Mononuclear cell (primary cell): ENCODE measurements at regions not wholly inside any gene's neighbourhood (a gene's known extent, or its start where the extent isn't known, plus 50 kb on each side); places are given as distances from the start of the nearest gene placed in this dataset.

ENCODE experiments used
- H3K27me3 ChIP-seq: 2 replicates; pipeline ENCODE4 v1.6.0; 2011; ENCODE audit warnings: low read length, control low read depth; ENCODE audit not compliant: insufficient read depth
- H3K4me1 ChIP-seq: 2 replicates; pipeline ENCODE4 v1.5.1; 2011; ENCODE audit warnings: mild to moderate bottlenecking, low read length, control low read depth; ENCODE audit not compliant: insufficient read depth
- H3K4me3 ChIP-seq: 2 replicates; pipeline ENCODE4 v1.5.1; 2011; ENCODE audit warnings: mild to moderate bottlenecking, low read length, moderate library complexity
- H3K9me3 ChIP-seq: 2 replicates; pipeline ENCODE4 v1.5.1; 2011; ENCODE audit warnings: low read depth, mild to moderate bottlenecking, control low read depth, low read length

- H3K27me3 ChIP-seq, result no peaks in the 10 kb centered on the region
- H3K4me3 ChIP-seq, result no peak overlapping the region
- H3K4me1 ChIP-seq, result peaks cover 6% of the 10 kb centered on the region
- H3K9me3 ChIP-seq, result no peaks in the 10 kb centered on the region
Observed at GRCh38 chr12:127239781-127240180, 1027.2 kb upstream of the TMEM132C start.

GRCh38 chr12:127240249-127240929 lies 1026.6 kb upstream of the TMEM132C start:
- no peaks in the 10 kb centered on the region for H3K27me3 ChIP-seq
- no peaks in the 10 kb centered on the region for H3K9me3 ChIP-seq

GRCh38 chr12:127241072-127241817 lies 1025.7 kb upstream of the TMEM132C start:
- no peaks in the 10 kb centered on the region for H3K9me3 ChIP-seq
- H3K4me1 ChIP-seq, result peaks cover 6% of the 10 kb centered on the region
- H3K4me3 ChIP-seq, result no peak overlapping the region
- H3K27me3 ChIP-seq, result no peaks in the 10 kb centered on the region

More at GRCh38 chr12:127240249-127240929, 1026.6 kb upstream of the TMEM132C start:
- Histone ChIP-seq H3K4me1 (peaks cover 6% of the 10 kb centered on the region), H3K4me3 (no peak overlapping the region)

GRCh38 chr12:127245009-127245408 lies 1022.0 kb upstream of the TMEM132C start:
- Histone ChIP-seq H3K9me3 (no peaks in the 10 kb centered on the region), H3K4me1 (no peaks in the 10 kb centered on the region), H3K27me3 (peaks cover 3% of the 10 kb centered on the region), H3K4me3 (no peak overlapping the region)

GRCh38 chr12:127245437-127245836 lies 1021.5 kb upstream of the TMEM132C start:
- Histone ChIP-seq H3K4me3 (no peak overlapping the region), H3K4me1 (no peaks in the 10 kb centered on the region)

GRCh38 chr12:127247937-127248336 lies 1019.0 kb upstream of the TMEM132C start:
- H3K4me3 ChIP-seq, result no peak overlapping the region
- H3K27me3 ChIP-seq, result peaks cover 3% of the 10 kb centered on the region
- no peaks in the 10 kb centered on the region for H3K9me3 ChIP-seq
- H3K4me1 ChIP-seq, result no peaks in the 10 kb centered on the region

More at GRCh38 chr12:127245437-127245836, 1021.5 kb upstream of the TMEM132C start:
- Histone ChIP-seq H3K9me3 (no peaks in the 10 kb centered on the region), H3K27me3 (peaks cover 3% of the 10 kb centered on the region)

- Histone ChIP-seq H3K27me3 (peaks cover 3% of the 10 kb centered on the region), H3K4me3 (no peak overlapping the region), H3K9me3 (no peaks in the 10 kb centered on the region), H3K4me1 (no peaks in the 10 kb centered on the region)
Observed at GRCh38 chr12:127249428-127249827, 1017.5 kb upstream of the TMEM132C start.

- Histone ChIP-seq H3K4me1 (no peaks in the 10 kb centered on the region), H3K4me3 (no peak overlapping the region), H3K27me3 (no peaks in the 10 kb centered on the region), H3K9me3 (no peaks in the 10 kb centered on the region)
Observed at GRCh38 chr12:127253797-127254327, 1013.1 kb upstream of the TMEM132C start.

- Histone ChIP-seq H3K4me3 (no peak overlapping the region), H3K9me3 (no peaks in the 10 kb centered on the region), H3K4me1 (no peaks in the 10 kb centered on the region), H3K27me3 (no peaks in the 10 kb centered on the region)
Observed at GRCh38 chr12:127254420-127254955, 1012.5 kb upstream of the TMEM132C start.

GRCh38 chr12:127257366-127257935 lies 1009.5 kb upstream of the TMEM132C start:
- Histone ChIP-seq H3K4me1 (no peaks in the 10 kb centered on the region), H3K27me3 (no peaks in the 10 kb centered on the region), H3K9me3 (no peaks in the 10 kb centered on the region), H3K4me3 (no peak overlapping the region)

- Histone ChIP-seq H3K4me1 (no peaks in the 10 kb centered on the region), H3K4me3 (no peak overlapping the region), H3K27me3 (no peaks in the 10 kb centered on the region), H3K9me3 (no peaks in the 10 kb centered on the region)
Observed at GRCh38 chr12:127260531-127260930, 1006.4 kb upstream of the TMEM132C start.

GRCh38 chr12:127260999-127261398 lies 1006.0 kb upstream of the TMEM132C start:
- H3K4me1 ChIP-seq, result no peaks in the 10 kb centered on the region
- H3K27me3 ChIP-seq, result no peaks in the 10 kb centered on the region
- H3K4me3 ChIP-seq, result no peak overlapping the region
- H3K9me3 ChIP-seq, result no peaks in the 10 kb centered on the region

GRCh38 chr12:127262615-127263014 lies 1004.4 kb upstream of the TMEM132C start:
- Histone ChIP-seq H3K27me3 (no peaks in the 10 kb centered on the region), H3K9me3 (no peaks in the 10 kb centered on the region), H3K4me1 (no peaks in the 10 kb centered on the region), H3K4me3 (no peak overlapping the region)

- no peaks in the 10 kb centered on the region for H3K27me3 ChIP-seq
- H3K4me3 ChIP-seq, result no peak overlapping the region
- H3K9me3 ChIP-seq, result no peaks in the 10 kb centered on the region
- no peaks in the 10 kb centered on the region for H3K4me1 ChIP-seq
Observed at GRCh38 chr12:127263621-127264020, 1003.3 kb upstream of the TMEM132C start.

GRCh38 chr12:127267128-127267527 lies 999.8 kb upstream of the TMEM132C start:
- Histone ChIP-seq H3K27me3 (no peaks in the 10 kb centered on the region), H3K4me3 (no peak overlapping the region), H3K4me1 (peaks cover 4% of the 10 kb centered on the region), H3K9me3 (no peaks in the 10 kb centered on the region)
